ENCODE measurements at regions not wholly inside any gene's neighbourhood (a gene's known extent, or its start where the extent isn't known, plus 50 kb on each side); places are given as distances from the start of the nearest gene placed in this dataset.
"Not testable (repeated sequence)": the region's sequence is repeated elsewhere in the genome, so short reads cannot be mapped to it uniquely, and the experiment has no call there.

DNA sequence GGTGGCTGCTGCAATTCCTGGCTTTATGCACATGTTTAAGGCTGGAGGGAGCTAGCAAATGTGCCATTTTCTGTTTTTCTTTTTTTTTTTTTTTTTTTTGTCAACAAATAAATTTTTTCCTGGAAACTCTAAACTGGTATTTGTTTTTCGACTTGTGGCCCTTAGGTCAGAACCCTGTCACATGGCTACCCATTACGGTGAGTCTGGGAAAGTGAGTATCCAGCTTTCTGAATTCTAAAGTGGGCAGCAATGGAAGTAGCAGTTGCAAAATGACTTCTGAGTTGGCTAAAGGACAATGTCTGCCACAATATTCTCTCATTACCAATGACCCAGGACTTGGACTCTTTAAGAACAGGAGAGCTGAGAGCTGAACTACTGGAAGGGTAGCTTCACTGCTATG is 225.1 kb upstream of the CENPE start:
- WGBS, result 83% methylated on average over 2 of the region's 2 CpGs
- H3K79me1 ChIP-seq (replicated peaks; ENCODE audit: low read length, poor library complexity, severe bottlenecking), result no peaks in the 10 kb centered on the region

GRCh38 chr4:103422467-103423219 is 224.5 kb upstream of the CENPE start:
- Histone ChIP-seq H3K9me3 (ENCODE audit: control insufficient read depth, low read length) (peaks cover 1% of the 10 kb centered on the region), H2AK5ac (ENCODE audit: low read length, severe bottlenecking) (no peak overlapping the region), H3K18ac (ENCODE audit: low read depth in 1 of 2, low read length in 2 of 2) (no peak overlapping the region), H2BK120ac (ENCODE audit: low read depth, low read length) (no peak overlapping the region), H2BK5ac (ENCODE audit: low read depth, low read length, poor library complexity, severe bottlenecking) (no peak overlapping the region), H3K27me3 (ENCODE audit: control insufficient read depth in 1 of 2, insufficient read depth in 1 of 2, low read length in 2 of 2) (no peaks in the 10 kb centered on the region), H3K79me1 (replicated peaks; ENCODE audit: low read length, poor library complexity, severe bottlenecking) (no peaks in the 10 kb centered on the region), H3K4me1 (ENCODE audit: control insufficient read depth, insufficient read depth, low read depth, low read length) (no peaks in the 10 kb centered on the region), H3K14ac (ENCODE audit: low read length in 2 of 2) (no peak overlapping the region), H3K23ac (ENCODE audit: low read length in 2 of 2) (no peak overlapping the region), H4K91ac (ENCODE audit: low read length) (no peak overlapping the region), H3K4ac (ENCODE audit: low read depth in 1 of 2, low read length in 2 of 2) (no peak overlapping the region), H3K4me2 (ENCODE audit: low read length, poor library complexity, severe bottlenecking) (no peak overlapping the region), H3K36me3 (ENCODE audit: control insufficient read depth in 1 of 2, insufficient read depth in 2 of 2, low read depth in 1 of 2, low read length in 2 of 2) (no peaks in the 10 kb centered on the region), H2BK12ac (ENCODE audit: low read length in 2 of 2) (no peak overlapping the region), H2AFZ (ENCODE audit: low read depth, low read length) (no peak overlapping the region), H3K9ac (ENCODE audit: low read length) (no peak overlapping the region), H2BK15ac (ENCODE audit: low read depth, poor library complexity, severe bottlenecking) (no peak overlapping the region), H3K4me3 (ENCODE audit: insufficient read depth in 1 of 2, low read depth in 1 of 2, low read length in 2 of 2) (no peak overlapping the region), H3K27ac (ENCODE audit: low read length, poor library complexity, severe bottlenecking) (peak overlapping the region; percentile 12), H4K8ac (ENCODE audit: low read length) (no peak overlapping the region)
- WGBS, result 100% methylated on average over 1 of the region's 2 CpGs
- no peak for DNase-seq

More for the DNA sequence above, 225.1 kb upstream of the CENPE start:
- no peak for DNase-seq
- Histone ChIP-seq H2AK5ac (ENCODE audit: low read length, severe bottlenecking) (peak overlapping the region; percentile 27), H3K27me3 (ENCODE audit: control insufficient read depth in 1 of 2, insufficient read depth in 1 of 2, low read length in 2 of 2) (no peaks in the 10 kb centered on the region), H2BK15ac (ENCODE audit: low read depth, poor library complexity, severe bottlenecking) (no peak overlapping the region), H3K9me3 (ENCODE audit: control insufficient read depth, low read length) (no peaks in the 10 kb centered on the region), H3K4me2 (ENCODE audit: low read length, poor library complexity, severe bottlenecking) (no peak overlapping the region), H3K36me3 (ENCODE audit: control insufficient read depth in 1 of 2, insufficient read depth in 2 of 2, low read depth in 1 of 2, low read length in 2 of 2) (no peaks in the 10 kb centered on the region), H3K9ac (ENCODE audit: low read length) (no peak overlapping the region), H2BK12ac (ENCODE audit: low read length in 2 of 2) (no peak overlapping the region), H4K91ac (ENCODE audit: low read length) (no peak overlapping the region), H4K8ac (ENCODE audit: low read length) (no peak overlapping the region), H3K4ac (ENCODE audit: low read depth in 1 of 2, low read length in 2 of 2) (no peak overlapping the region), H3K14ac (ENCODE audit: low read length in 2 of 2) (no peak overlapping the region), H3K27ac (ENCODE audit: low read length, poor library complexity, severe bottlenecking) (peak overlapping the region; percentile 12), H3K23ac (ENCODE audit: low read length in 2 of 2) (no peak overlapping the region), H2AFZ (ENCODE audit: low read depth, low read length) (no peak overlapping the region), H3K18ac (ENCODE audit: low read depth in 1 of 2, low read length in 2 of 2) (no peak overlapping the region), H3K4me1 (ENCODE audit: control insufficient read depth, insufficient read depth, low read depth, low read length) (no peaks in the 10 kb centered on the region), H3K4me3 (ENCODE audit: insufficient read depth in 1 of 2, low read depth in 1 of 2, low read length in 2 of 2) (no peak overlapping the region), H2BK5ac (ENCODE audit: low read depth, low read length, poor library complexity, severe bottlenecking) (no peak overlapping the region), H2BK120ac (ENCODE audit: low read depth, low read length) (no peak overlapping the region)

GRCh38 chr4:103415801-103416200 is 217.7 kb upstream of the CENPE start:
- H3K4me1 ChIP-seq (ENCODE audit: control insufficient read depth, insufficient read depth, low read depth, low read length), result peaks cover 2% of the 10 kb centered on the region
- no peak overlapping the region for H2BK15ac ChIP-seq (ENCODE audit: low read depth, poor library complexity, severe bottlenecking)
- H3K27me3 ChIP-seq (ENCODE audit: control insufficient read depth in 1 of 2, insufficient read depth in 1 of 2, low read length in 2 of 2), result no peaks in the 10 kb centered on the region
- no peak overlapping the region for H3K23ac ChIP-seq (ENCODE audit: low read length in 2 of 2)
- no peaks in the 10 kb centered on the region for H3K79me1 ChIP-seq (replicated peaks; ENCODE audit: low read length, poor library complexity, severe bottlenecking)
- peak overlapping the region; percentile 96 for H2BK5ac ChIP-seq (ENCODE audit: low read depth, low read length, poor library complexity, severe bottlenecking)
- H3K4me2 ChIP-seq (ENCODE audit: low read length, poor library complexity, severe bottlenecking), result no peak overlapping the region
- no peak overlapping the region for H4K91ac ChIP-seq (ENCODE audit: low read length)
- no peak overlapping the region for H2BK12ac ChIP-seq (ENCODE audit: low read length in 2 of 2)
- no peak overlapping the region for H4K8ac ChIP-seq (ENCODE audit: low read length)
- no peak overlapping the region for H3K4ac ChIP-seq (ENCODE audit: low read depth in 1 of 2, low read length in 2 of 2)
- no peak overlapping the region for H2AK5ac ChIP-seq (ENCODE audit: low read length, severe bottlenecking)
- H3K36me3 ChIP-seq (ENCODE audit: control insufficient read depth in 1 of 2, insufficient read depth in 2 of 2, low read depth in 1 of 2, low read length in 2 of 2), result no peaks in the 10 kb centered on the region
- H3K4me3 ChIP-seq (ENCODE audit: insufficient read depth in 1 of 2, low read depth in 1 of 2, low read length in 2 of 2), result no peak overlapping the region
- H2AFZ ChIP-seq (ENCODE audit: low read depth, low read length), result no peak overlapping the region
- no peak overlapping the region for H3K18ac ChIP-seq (ENCODE audit: low read depth in 1 of 2, low read length in 2 of 2)
- peaks cover 4% of the 10 kb centered on the region for H3K9me3 ChIP-seq (ENCODE audit: control insufficient read depth, low read length)
- no peak for DNase-seq
- 92% methylated on average over 5 of the region's 5 CpGs for WGBS
- peak overlapping the region; percentile 98 for H3K27ac ChIP-seq (ENCODE audit: low read length, poor library complexity, severe bottlenecking)
- no peak overlapping the region for H3K9ac ChIP-seq (ENCODE audit: low read length)
- H3K14ac ChIP-seq (ENCODE audit: low read length in 2 of 2), result no peak overlapping the region
- H2BK120ac ChIP-seq (ENCODE audit: low read depth, low read length), result no peak overlapping the region

DNA sequence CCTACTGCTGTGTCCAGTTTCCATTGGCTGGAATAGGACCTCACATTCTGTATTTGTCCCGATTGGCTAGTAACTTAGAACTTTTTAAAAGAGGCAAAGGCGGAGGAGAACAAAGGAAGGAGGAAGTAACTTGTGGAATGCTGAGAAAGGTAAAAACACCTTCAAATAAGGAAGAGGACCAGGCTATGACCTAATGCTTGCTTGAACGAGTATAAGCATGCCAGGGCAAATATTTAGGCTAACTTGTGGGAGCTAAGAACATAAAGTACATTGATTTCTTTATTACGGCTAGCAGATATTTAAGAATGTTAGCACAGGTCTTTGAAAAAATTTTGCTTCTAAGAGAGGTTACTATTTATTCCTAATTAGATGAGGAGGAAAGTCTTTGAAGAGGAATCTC is 214.5 kb upstream of the CENPE start:
- H3K79me1 ChIP-seq (replicated peaks; ENCODE audit: low read length, poor library complexity, severe bottlenecking); H3K27me3 ChIP-seq (ENCODE audit: control insufficient read depth in 1 of 2, insufficient read depth in 1 of 2, low read length in 2 of 2); H3K9ac ChIP-seq (ENCODE audit: low read length); H3K27ac ChIP-seq (ENCODE audit: low read length, poor library complexity, severe bottlenecking); H3K18ac ChIP-seq (ENCODE audit: low read depth in 1 of 2, low read length in 2 of 2); H4K8ac ChIP-seq (ENCODE audit: low read length); H4K91ac ChIP-seq (ENCODE audit: low read length); H3K4me3 ChIP-seq (ENCODE audit: insufficient read depth in 1 of 2, low read depth in 1 of 2, low read length in 2 of 2); H3K23ac ChIP-seq (ENCODE audit: low read length in 2 of 2); H3K4me2 ChIP-seq (ENCODE audit: low read length, poor library complexity, severe bottlenecking); H3K36me3 ChIP-seq (ENCODE audit: control insufficient read depth in 1 of 2, insufficient read depth in 2 of 2, low read depth in 1 of 2, low read length in 2 of 2); H2AK5ac ChIP-seq (ENCODE audit: low read length, severe bottlenecking); H3K4me1 ChIP-seq (ENCODE audit: control insufficient read depth, insufficient read depth, low read depth, low read length); H2BK15ac ChIP-seq (ENCODE audit: low read depth, poor library complexity, severe bottlenecking); DNase-seq; H3K14ac ChIP-seq (ENCODE audit: low read length in 2 of 2); H2BK12ac ChIP-seq (ENCODE audit: low read length in 2 of 2); H3K4ac ChIP-seq (ENCODE audit: low read depth in 1 of 2, low read length in 2 of 2); H2AFZ ChIP-seq (ENCODE audit: low read depth, low read length); H2BK5ac ChIP-seq (ENCODE audit: low read depth, low read length, poor library complexity, severe bottlenecking); H3K9me3 ChIP-seq (ENCODE audit: control insufficient read depth, low read length); H2BK120ac ChIP-seq (ENCODE audit: low read depth, low read length): not testable (repeated sequence)
- 73% methylated on average over 4 of the region's 4 CpGs for WGBS
